GM19328 (cell line): ENCODE measurements at regions not wholly inside any gene's neighbourhood (a gene's known extent, or its start where the extent isn't known, plus 50 kb on each side); places are given as distances from the start of the nearest gene placed in this dataset.

Experiments
- ATAC-seq: cut with Tn5 transposase; IDR thresholded peaks from one replicate; pipeline ENCODE4 v1.9.1; 2021; ENCODE audit warnings: mild to moderate bottlenecking, moderate library complexity; ENCODE audit not compliant: unreplicated experiment

GRCh38 chr2:6679471-6679870, 186.2 kb downstream of the CMPK2 start:
- no peak for ATAC-seq

- no peak for ATAC-seq
Observed at GRCh38 chr2:6683516-6683915, 182.2 kb downstream of the CMPK2 start.

GRCh38 chr2:6685447-6685846, 180.3 kb downstream of the CMPK2 start:
- no peak for ATAC-seq

GRCh38 chr2:6692056-6692455, 173.7 kb downstream of the CMPK2 start:
- no peak for ATAC-seq

- no peak for ATAC-seq
Observed at GRCh38 chr2:6692819-6693218, 172.9 kb downstream of the CMPK2 start.

- ATAC-seq = no peak
Observed at GRCh38 chr2:6694555-6694954, 171.2 kb downstream of the CMPK2 start.

GRCh38 chr2:6700335-6700734, 165.4 kb downstream of the CMPK2 start:
- ATAC-seq = no peak

- no peak for ATAC-seq
Observed at GRCh38 chr2:6704077-6704476, 161.6 kb downstream of the CMPK2 start.

- no peak for ATAC-seq
Observed at GRCh38 chr2:6721395-6721794, 144.3 kb downstream of the CMPK2 start.

GRCh38 chr2:6722574-6722973, 143.1 kb downstream of the CMPK2 start:
- ATAC-seq = no peak

- ATAC-seq = no peak
Observed at GRCh38 chr2:6723865-6724604, 141.7 kb downstream of the CMPK2 start.

GRCh38 chr2:6724605-6725140, 141.0 kb downstream of the CMPK2 start:
- ATAC-seq = no peak

GRCh38 chr2:6728156-6728555, 137.6 kb downstream of the CMPK2 start:
- no peak for ATAC-seq

- ATAC-seq = no peak
Observed at GRCh38 chr2:6730003-6730402, 135.7 kb downstream of the CMPK2 start.

GRCh38 chr2:6730649-6731532, 134.8 kb downstream of the CMPK2 start:
- no peak for ATAC-seq

GRCh38 chr2:6739547-6739946, 126.2 kb downstream of the CMPK2 start:
- ATAC-seq = no peak

GRCh38 chr2:6741229-6741628, 124.5 kb downstream of the CMPK2 start:
- ATAC-seq = no peak

- ATAC-seq = no peak
Observed at GRCh38 chr2:6744038-6744437, 121.7 kb downstream of the CMPK2 start.

GRCh38 chr2:6747433-6747832, 118.3 kb downstream of the CMPK2 start:
- no peak for ATAC-seq

- ATAC-seq = no peak
Observed at GRCh38 chr2:6748406-6749067, 117.2 kb downstream of the CMPK2 start.

- no peak for ATAC-seq
Observed at GRCh38 chr2:6749962-6750361, 115.7 kb downstream of the CMPK2 start.
